ENCODE measurements at regions not wholly inside any gene's neighbourhood (a gene's known extent, or its start where the extent isn't known, plus 50 kb on each side); places are given as distances from the start of the nearest gene placed in this dataset.
"Not testable (repeated sequence)": the region's sequence is repeated elsewhere in the genome, so short reads cannot be mapped to it uniquely, and the experiment has no call there.

DNA sequence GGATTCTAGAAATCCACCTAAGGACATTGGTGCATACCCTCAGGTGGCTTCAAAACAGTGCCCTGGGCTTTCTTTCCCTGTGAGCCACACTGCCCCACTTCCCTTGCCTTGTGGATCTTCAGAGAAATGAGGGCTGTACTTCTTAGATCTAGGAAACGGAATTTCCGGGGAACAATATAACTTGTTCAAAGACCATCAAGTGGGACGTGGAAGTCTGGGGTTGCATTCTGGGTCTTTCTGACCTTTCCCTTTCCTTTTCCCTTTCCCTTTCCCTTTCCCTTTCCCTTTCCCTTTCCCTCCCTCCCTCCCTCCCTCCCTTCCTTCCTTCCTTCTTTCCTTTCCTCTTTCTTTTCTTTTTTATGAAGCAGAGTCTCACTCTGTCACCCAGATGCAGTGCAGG is 97.1 kb upstream of the SALL1 start:
- H3K4me3 ChIP-seq: no peak overlapping the region

DNA sequence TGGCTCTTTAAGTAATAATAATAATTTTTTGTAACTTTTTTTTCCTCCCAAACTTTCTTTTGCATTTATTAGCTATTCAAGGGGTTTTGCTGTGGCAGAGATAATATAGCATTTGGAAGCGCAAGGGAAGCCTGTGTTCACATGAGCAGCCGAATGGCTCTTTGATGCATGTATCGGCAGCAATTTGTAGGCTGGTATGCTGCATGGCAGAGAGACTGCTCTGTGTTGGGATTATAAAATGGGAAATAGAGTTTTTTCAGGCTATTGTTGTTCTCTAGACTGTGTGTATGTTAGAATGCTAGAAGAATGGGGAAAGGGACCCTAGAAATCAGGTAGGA is 94.6 kb upstream of the SALL1 start:
- no peaks in the 10 kb centered on the region for H4K20me1 ChIP-seq
- H3K36me3 ChIP-seq: no peaks in the 10 kb centered on the region
- TF ChIP-seq Cebpa-rat (IDR thresholded peaks at IDR 0.05): no peak
- H3K27me3 ChIP-seq: no peaks in the 10 kb centered on the region
- H3K4me1 ChIP-seq: no peaks in the 10 kb centered on the region
- no peak overlapping the region for H3K4me3 ChIP-seq
- H3K9ac ChIP-seq: no peak overlapping the region
- no peaks in the 10 kb centered on the region for H3K9me3 ChIP-seq
- no peak overlapping the region for H3K4me2 ChIP-seq
- no peak overlapping the region for H3K27ac ChIP-seq

More for the DNA sequence above, 97.1 kb upstream of the SALL1 start:
- Histone ChIP-seq H3K27ac (no peak overlapping the region), H3K4me2 (no peak overlapping the region), H3K27me3 (no peaks in the 10 kb centered on the region), H3K9ac (no peak overlapping the region), H3K9me3 (no peaks in the 10 kb centered on the region), H4K20me1 (no peaks in the 10 kb centered on the region), H3K4me1 (no peaks in the 10 kb centered on the region), H3K36me3 (no peaks in the 10 kb centered on the region)
- no peak for TF ChIP-seq Cebpa-rat (IDR thresholded peaks at IDR 0.05)

DNA sequence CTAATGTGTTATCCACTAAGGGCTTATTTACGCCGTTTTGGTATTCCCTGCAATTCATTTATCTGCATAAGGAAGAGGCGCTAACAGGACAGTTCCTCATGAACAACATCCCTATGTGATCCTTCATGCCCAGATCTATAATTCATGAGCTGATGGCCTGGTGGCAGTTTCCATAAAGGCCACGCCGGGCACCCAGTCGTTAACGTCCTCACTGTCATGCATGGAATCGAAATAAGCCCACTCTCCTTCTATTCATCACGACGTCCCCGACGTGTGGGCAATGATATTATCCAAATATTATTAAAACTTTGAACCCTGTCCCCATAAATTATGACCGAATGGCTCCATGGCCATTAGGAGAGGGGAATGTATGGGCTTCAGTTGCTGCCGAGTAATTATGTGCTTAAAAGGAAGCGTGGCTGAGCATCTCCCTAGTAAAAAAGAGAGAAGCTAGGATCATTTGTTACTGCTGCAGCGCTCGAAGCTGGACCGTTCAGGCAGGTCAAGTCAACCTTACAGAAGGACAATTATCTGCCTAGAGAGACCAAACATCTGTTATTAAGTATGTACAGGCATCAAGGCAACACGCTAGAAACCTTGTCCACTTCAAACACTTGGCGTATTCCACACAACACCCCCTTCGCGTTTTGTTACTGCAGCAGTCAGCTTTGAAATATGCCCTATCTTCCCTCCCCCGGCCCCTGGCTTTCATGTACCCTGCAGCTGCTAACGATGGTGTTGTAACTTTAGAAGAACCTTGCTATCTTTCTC is 94.0 kb upstream of the SALL1 start:
- no peak overlapping the region for H3K4me2 ChIP-seq
- H3K36me3 ChIP-seq: no peaks in the 10 kb centered on the region
- no peak overlapping the region for H3K4me3 ChIP-seq
- H3K4me1 ChIP-seq: no peaks in the 10 kb centered on the region
- no peak for TF ChIP-seq Cebpa-rat (IDR thresholded peaks at IDR 0.05)
- no peak overlapping the region for H3K27ac ChIP-seq
- H4K20me1 ChIP-seq: no peaks in the 10 kb centered on the region
- H3K27me3 ChIP-seq: no peaks in the 10 kb centered on the region
- no peak overlapping the region for H3K9ac ChIP-seq
- H3K9me3 ChIP-seq: no peaks in the 10 kb centered on the region

DNA sequence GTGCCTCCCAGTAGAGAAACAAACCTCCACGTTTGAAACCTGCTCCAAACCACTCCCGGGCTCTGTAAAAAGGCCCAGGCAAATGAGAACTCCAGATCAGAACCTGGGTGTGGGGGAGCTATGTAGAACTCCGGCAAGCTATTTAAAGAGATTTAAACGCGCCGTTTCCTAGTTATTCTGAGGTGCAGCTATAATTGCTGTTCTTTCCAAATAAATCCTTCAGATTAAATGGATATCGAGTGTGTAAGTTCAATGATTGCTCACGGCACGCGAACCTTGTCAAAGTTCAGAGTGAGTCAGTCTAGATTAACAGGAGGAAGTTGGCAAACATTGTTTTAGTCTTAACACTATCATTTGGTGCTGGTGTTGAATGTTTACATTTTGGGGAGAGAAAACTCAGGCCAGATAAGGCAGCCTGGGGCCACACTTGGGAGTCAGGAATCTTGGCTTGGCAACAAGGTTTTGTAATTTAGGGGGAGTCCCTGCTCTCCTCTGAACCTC is 92.9 kb upstream of the SALL1 start:
- no peak overlapping the region for H3K9ac ChIP-seq
- H3K27ac ChIP-seq: no peak overlapping the region
- H3K4me3 ChIP-seq: no peak overlapping the region
- no peaks in the 10 kb centered on the region for H3K4me1 ChIP-seq
- no peaks in the 10 kb centered on the region for H3K36me3 ChIP-seq
- H4K20me1 ChIP-seq: no peaks in the 10 kb centered on the region
- H3K9me3 ChIP-seq: no peaks in the 10 kb centered on the region
- no peak for TF ChIP-seq Cebpa-rat (IDR thresholded peaks at IDR 0.05)
- H3K4me2 ChIP-seq: no peak overlapping the region
- no peaks in the 10 kb centered on the region for H3K27me3 ChIP-seq

DNA sequence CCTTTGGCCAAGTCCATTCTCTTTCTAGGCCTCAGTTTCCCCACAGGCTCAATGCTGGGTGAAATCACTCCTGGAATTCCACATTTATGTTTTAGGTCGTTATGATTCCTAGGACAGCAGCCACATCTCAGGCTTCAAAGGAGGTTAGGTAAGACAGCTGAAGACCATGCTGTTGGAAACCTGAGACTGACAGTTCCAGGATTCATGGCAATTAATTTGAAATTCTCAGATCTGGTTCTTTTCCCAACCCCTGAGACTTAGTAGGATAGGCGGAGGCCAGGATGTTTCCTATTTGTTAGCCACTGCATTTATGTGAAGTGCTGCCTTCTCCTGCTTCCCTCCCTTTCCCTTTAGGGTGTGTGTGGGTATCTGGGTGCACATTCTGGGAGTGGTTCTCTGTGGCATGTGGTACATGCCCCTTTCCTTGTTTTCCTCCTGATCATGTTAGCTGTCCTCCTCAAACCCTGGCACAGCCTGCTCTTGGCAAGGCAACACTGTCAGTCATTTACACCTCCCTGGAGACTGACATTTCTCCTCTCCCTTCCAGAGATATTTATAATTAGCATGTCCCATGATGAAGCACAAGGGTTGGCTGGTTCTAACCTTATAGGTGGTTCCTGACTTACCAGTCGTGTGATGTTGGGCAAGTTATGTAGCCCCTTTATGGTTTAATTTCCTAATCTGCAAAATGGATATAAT is 91.4 kb upstream of the SALL1 start:
- no peak overlapping the region for H3K4me3 ChIP-seq
- no peak overlapping the region for H3K27ac ChIP-seq
- H4K20me1 ChIP-seq: no peaks in the 10 kb centered on the region
- no peaks in the 10 kb centered on the region for H3K4me1 ChIP-seq
- H3K27me3 ChIP-seq: no peaks in the 10 kb centered on the region
- no peaks in the 10 kb centered on the region for H3K9me3 ChIP-seq
- no peaks in the 10 kb centered on the region for H3K36me3 ChIP-seq
- TF ChIP-seq Cebpa-rat (IDR thresholded peaks at IDR 0.05): no peak
- no peak overlapping the region for H3K9ac ChIP-seq
- H3K4me2 ChIP-seq: no peak overlapping the region

DNA sequence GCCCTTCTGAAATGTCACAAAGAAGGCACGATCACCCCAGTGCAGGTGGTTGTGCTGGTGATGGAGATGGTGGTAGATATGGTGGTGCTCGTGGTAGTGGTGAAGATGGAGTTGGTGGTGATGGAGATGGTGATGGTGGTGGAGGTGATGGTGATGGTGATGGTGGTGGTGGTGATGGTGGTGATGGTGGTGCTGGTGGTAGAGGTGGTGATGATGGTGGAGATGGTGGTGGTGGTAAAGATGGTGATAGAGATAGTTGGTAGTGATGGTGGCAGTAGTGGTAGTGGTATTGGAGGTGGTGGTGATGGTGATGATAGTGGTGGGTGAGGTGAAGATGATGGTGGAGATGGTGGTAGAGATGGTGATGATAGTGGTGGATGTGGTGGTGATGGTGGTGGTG is 88.1 kb upstream of the SALL1 start:
- no peaks in the 10 kb centered on the region for H3K4me1 ChIP-seq
- H3K27me3 ChIP-seq: no peaks in the 10 kb centered on the region
- H3K9ac ChIP-seq: no peak overlapping the region
- H4K20me1 ChIP-seq: no peaks in the 10 kb centered on the region
- H3K4me2 ChIP-seq: no peak overlapping the region
- no peak for TF ChIP-seq Cebpa-rat (IDR thresholded peaks at IDR 0.05)
- H3K36me3 ChIP-seq: no peaks in the 10 kb centered on the region
- no peak overlapping the region for H3K27ac ChIP-seq
- H3K9me3 ChIP-seq: no peaks in the 10 kb centered on the region
- no peak overlapping the region for H3K4me3 ChIP-seq

DNA sequence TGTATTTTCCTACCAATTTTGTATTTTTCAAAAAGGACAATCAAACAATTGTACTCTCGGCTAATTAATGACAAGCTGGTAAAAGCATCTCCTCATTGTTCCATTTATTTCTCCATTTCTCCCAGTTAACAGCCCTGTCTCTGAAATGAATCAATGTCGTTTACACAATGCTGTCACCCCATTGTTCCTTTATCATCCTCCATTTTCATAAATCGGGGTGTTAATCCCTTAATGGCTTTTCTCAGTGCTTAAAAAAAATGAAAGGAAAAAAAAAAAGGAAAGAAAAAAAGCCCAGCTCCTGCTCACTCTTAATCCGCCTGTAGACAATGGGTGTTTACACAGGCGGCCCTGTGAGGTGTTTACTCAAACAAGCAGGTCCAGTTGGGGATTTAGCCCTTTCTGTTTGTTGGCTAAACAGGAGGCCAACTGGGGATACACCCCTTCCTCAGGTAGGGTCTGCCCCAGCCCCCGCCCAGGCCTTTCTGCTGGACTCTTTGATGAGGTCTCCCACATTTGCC is 86.8 kb upstream of the SALL1 start:
- Histone ChIP-seq H3K36me3 (no peaks in the 10 kb centered on the region), H3K4me2 (no peak overlapping the region), H3K27me3 (no peaks in the 10 kb centered on the region), H3K4me1 (no peaks in the 10 kb centered on the region), H3K27ac (no peak overlapping the region), H4K20me1 (no peaks in the 10 kb centered on the region), H3K9me3 (no peaks in the 10 kb centered on the region), H3K4me3 (no peak overlapping the region), H3K9ac (no peak overlapping the region)
- TF ChIP-seq Cebpa-rat (IDR thresholded peaks at IDR 0.05): no peak

DNA sequence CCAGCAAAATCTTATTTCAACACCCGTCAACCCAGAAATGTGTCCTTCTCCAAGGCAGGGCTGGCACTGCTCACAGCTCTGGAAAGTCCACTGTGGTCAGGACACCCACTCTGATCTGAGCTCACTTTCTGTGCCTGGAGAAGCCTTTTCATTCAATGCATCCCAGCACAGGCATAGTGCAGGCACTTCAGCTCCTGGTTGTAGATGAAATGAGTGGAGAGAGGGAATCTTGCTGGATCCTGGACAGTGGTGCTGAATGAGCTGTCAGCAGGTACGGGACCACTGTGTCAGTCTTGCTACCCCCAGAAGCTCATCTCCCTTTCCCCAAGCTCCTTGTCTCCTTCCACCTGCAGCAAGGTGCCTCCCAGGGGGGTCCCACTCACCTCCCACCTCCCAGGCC is 86.1 kb upstream of the SALL1 start:
- Histone ChIP-seq H3K4me2 (no peak overlapping the region), H3K4me1 (no peaks in the 10 kb centered on the region)

DNA sequence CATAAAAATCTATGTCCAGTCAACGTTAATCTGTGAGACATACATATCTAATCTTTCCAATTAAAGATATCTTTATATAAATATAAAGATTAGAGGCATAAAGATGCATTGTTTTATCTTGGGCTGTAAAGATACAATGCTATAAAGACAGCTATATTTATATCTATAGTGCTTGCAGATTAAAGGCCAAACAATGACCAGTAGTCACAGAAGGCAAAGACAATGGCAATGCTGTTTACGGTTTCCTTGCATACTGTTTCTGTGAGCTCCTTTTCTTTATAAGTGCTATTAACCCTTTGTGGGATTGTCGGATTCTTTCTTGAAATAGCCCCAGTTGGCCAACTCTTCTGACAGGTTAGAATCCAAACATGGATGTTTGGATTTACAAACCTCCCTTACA is 85.5 kb upstream of the SALL1 start:
- H3K4me3 ChIP-seq: no peak overlapping the region
- no peaks in the 10 kb centered on the region for H3K36me3 ChIP-seq
- no peak overlapping the region for H3K27ac ChIP-seq
- H3K9ac ChIP-seq: no peak overlapping the region
- no peaks in the 10 kb centered on the region for H3K9me3 ChIP-seq
- H3K4me1 ChIP-seq: no peaks in the 10 kb centered on the region
- TF ChIP-seq Cebpa-rat (IDR thresholded peaks at IDR 0.05): no peak
- H4K20me1 ChIP-seq: no peaks in the 10 kb centered on the region
- no peaks in the 10 kb centered on the region for H3K27me3 ChIP-seq
- H3K4me2 ChIP-seq: no peak overlapping the region

More for the DNA sequence above, 86.1 kb upstream of the SALL1 start:
- H3K27ac ChIP-seq: no peak overlapping the region
- H3K27me3 ChIP-seq: no peaks in the 10 kb centered on the region
- no peak for TF ChIP-seq Cebpa-rat (IDR thresholded peaks at IDR 0.05)
- no peaks in the 10 kb centered on the region for H3K36me3 ChIP-seq
- H3K9ac ChIP-seq: no peak overlapping the region
- H3K4me3 ChIP-seq: no peak overlapping the region
- no peaks in the 10 kb centered on the region for H4K20me1 ChIP-seq
- H3K9me3 ChIP-seq: no peaks in the 10 kb centered on the region

DNA sequence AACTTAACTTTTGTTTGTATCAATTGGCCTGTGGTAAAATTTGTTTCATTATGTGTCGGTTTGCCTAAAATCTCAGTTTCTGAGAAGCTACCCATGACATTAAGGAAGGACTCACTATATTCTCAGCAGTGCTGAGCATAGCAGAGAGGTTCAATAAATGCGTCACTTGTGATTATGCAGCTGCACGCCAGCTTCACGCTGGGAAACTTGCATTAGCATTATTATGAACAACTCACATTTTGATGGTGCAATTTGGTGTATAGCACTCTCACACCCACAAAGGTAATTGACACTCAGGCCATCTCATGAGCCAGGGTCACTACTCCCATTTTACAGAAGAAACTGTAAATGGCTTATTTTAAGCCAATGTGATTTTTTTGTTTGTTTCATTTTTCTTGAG is 80.6 kb upstream of the SALL1 start:
- Histone ChIP-seq H3K36me3 (no peaks in the 10 kb centered on the region), H3K27ac (no peak overlapping the region)
- no peak for TF ChIP-seq Cebpa-rat (IDR thresholded peaks at IDR 0.05)

DNA sequence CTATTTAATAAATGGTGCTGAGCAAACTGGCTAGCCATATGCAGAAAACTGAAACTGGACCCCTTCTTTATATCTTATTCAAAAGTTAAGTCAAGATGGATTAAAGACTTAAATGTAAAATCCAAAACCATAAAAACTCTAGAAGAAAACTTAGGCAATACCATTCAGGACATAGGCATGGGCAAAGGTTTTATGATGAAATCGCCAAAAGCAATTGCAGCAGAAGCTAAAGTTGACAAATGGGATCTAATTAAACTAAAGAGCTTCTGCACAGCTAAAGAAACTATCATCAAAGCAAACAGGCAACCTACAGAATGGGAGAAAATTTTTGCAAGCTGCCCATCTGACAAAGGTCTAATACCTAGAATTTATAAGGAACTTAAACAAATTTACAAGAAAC is 79.0 kb upstream of the SALL1 start:
- H4K20me1 ChIP-seq, H3K4me3 ChIP-seq, H3K4me2 ChIP-seq, H3K27me3 ChIP-seq, H3K9ac ChIP-seq, H3K27ac ChIP-seq, H3K9me3 ChIP-seq, H3K4me1 ChIP-seq, H3K36me3 ChIP-seq: not testable (repeated sequence)

More for the DNA sequence above, 80.6 kb upstream of the SALL1 start:
- no peak overlapping the region for H3K9ac ChIP-seq
- no peaks in the 10 kb centered on the region for H4K20me1 ChIP-seq
- H3K4me3 ChIP-seq: no peak overlapping the region
- no peaks in the 10 kb centered on the region for H3K27me3 ChIP-seq
- H3K4me2 ChIP-seq: no peak overlapping the region
- no peaks in the 10 kb centered on the region for H3K4me1 ChIP-seq
- no peaks in the 10 kb centered on the region for H3K9me3 ChIP-seq
